Right atrium auricular region (tissue), 2 donors: ENCODE measurements at regions not wholly inside any gene's neighbourhood (a gene's known extent, or its start where the extent isn't known, plus 50 kb on each side); places are given as distances from the start of the nearest gene placed in this dataset.

Source experiments
- DNase-seq: peaks from one replicate; pipeline ENCODE4 v3.0.0-alpha.2; 2019; ENCODE audit warnings: low spot score
- H3K27ac ChIP-seq, 2 donors: fragments of 200-600 bp; sonication (generic); 1 replicate in 1 of 2; 2 replicates in 1 of 2; pipeline ENCODE4 v1.5.1; 2016 to 2019
- H3K27me3 ChIP-seq, 2 donors: fragments of 200-600 bp; sonication (generic); one replicate each; pipeline versions ENCODE4 v1.5.1 to v1.6.0; 2017 to 2019
- H3K36me3 ChIP-seq: fragments of 200-600 bp; sonication (generic); one replicate; pipeline ENCODE4 v1.5.1; 2016
- H3K4me1 ChIP-seq, 2 donors: fragments of 200-600 bp; sonication (generic); one replicate each; pipeline versions ENCODE4 v1.5.1 to v1.6.0; 2017 to 2019
- H3K4me3 ChIP-seq, 2 donors: fragments of 200-600 bp; sonication (generic); 1 replicate in 1 of 2; 2 replicates in 1 of 2; pipeline ENCODE4 v1.5.1; 2017 to 2019; ENCODE audit warnings: mild to moderate bottlenecking in 1 of 2, moderate library complexity in 1 of 2
- H3K9me3 ChIP-seq, 2 donors: fragments of 200-600 bp; sonication (generic); one replicate each; pipeline ENCODE4 v1.5.1; 2019
- CTCF ChIP-seq, 2 donors: fragments of 200-600 bp; sonication (generic); IDR thresholded peaks; one replicate each; pipeline ENCODE4 v1.5.1; 2019; ENCODE audit warnings: antibody characterized with exemption in 2 of 2

GRCh38 chr4:29033703-29034102 is 1686.5 kb upstream of the PCDH7 start:
- no peak for TF ChIP-seq CTCF (IDR thresholded peaks at IDR 0.05)
- H3K9me3 ChIP-seq, result no peaks in the 10 kb centered on the region
- no peak overlapping the region for H3K27ac ChIP-seq
- H3K27me3 ChIP-seq, result no peaks in the 10 kb centered on the region
- H3K4me1 ChIP-seq, result no peaks in the 10 kb centered on the region
- no peak overlapping the region for H3K4me3 ChIP-seq
- no peak for DNase-seq
- no peaks in the 10 kb centered on the region for H3K36me3 ChIP-seq

- Histone ChIP-seq H3K27ac (no peak overlapping the region), H3K4me3 (no peak overlapping the region), H3K9me3 (no peaks in the 10 kb centered on the region), H3K4me1 (no peaks in the 10 kb centered on the region), H3K36me3 (no peaks in the 10 kb centered on the region), H3K27me3 (no peaks in the 10 kb centered on the region)
- no peak for TF ChIP-seq CTCF (IDR thresholded peaks at IDR 0.05)
- no peak for DNase-seq
Measured at GRCh38 chr4:29037501-29037900, 1682.7 kb upstream of the PCDH7 start.

- no peak for DNase-seq
- TF ChIP-seq CTCF (IDR thresholded peaks at IDR 0.05), result no peak
- Histone ChIP-seq H3K36me3 (no peaks in the 10 kb centered on the region), H3K27ac (no peak overlapping the region), H3K27me3 (no peaks in the 10 kb centered on the region), H3K4me1 (no peaks in the 10 kb centered on the region), H3K4me3 (no peak overlapping the region), H3K9me3 (no peaks in the 10 kb centered on the region)
Measured at GRCh38 chr4:29043411-29043810, 1676.8 kb upstream of the PCDH7 start.

- no peak overlapping the region for H3K4me3 ChIP-seq
- H3K27ac ChIP-seq, result no peak overlapping the region
- no peaks in the 10 kb centered on the region for H3K36me3 ChIP-seq
- TF ChIP-seq CTCF (IDR thresholded peaks at IDR 0.05), result no peak
- H3K4me1 ChIP-seq, result no peaks in the 10 kb centered on the region
- H3K27me3 ChIP-seq, result no peaks in the 10 kb centered on the region
- no peak for DNase-seq
- no peaks in the 10 kb centered on the region for H3K9me3 ChIP-seq
Measured at GRCh38 chr4:29046186-29046585, 1674.0 kb upstream of the PCDH7 start.

- Histone ChIP-seq H3K9me3 (no peaks in the 10 kb centered on the region), H3K4me1 (no peaks in the 10 kb centered on the region), H3K27me3 (no peaks in the 10 kb centered on the region), H3K36me3 (no peaks in the 10 kb centered on the region), H3K4me3 (no peak overlapping the region), H3K27ac (no peak overlapping the region)
- TF ChIP-seq CTCF (IDR thresholded peaks at IDR 0.05), result no peak
- DNase-seq, result no peak
Measured at GRCh38 chr4:29046781-29047180, 1673.4 kb upstream of the PCDH7 start.

GRCh38 chr4:29047341-29048041 is 1672.7 kb upstream of the PCDH7 start:
- Histone ChIP-seq H3K27ac (no peak overlapping the region), H3K36me3 (no peaks in the 10 kb centered on the region), H3K27me3 (no peaks in the 10 kb centered on the region), H3K4me3 (no peak overlapping the region), H3K4me1 (no peaks in the 10 kb centered on the region), H3K9me3 (no peaks in the 10 kb centered on the region)
- DNase-seq, result no peak
- TF ChIP-seq CTCF (IDR thresholded peaks at IDR 0.05), result no peak
